Neural progenitor cell (in vitro differentiated cells): ENCODE measurements at regions not wholly inside any gene's neighbourhood (a gene's known extent, or its start where the extent isn't known, plus 50 kb on each side); places are given as distances from the start of the nearest gene placed in this dataset.

Experiments
- DNase-seq: peaks from one replicate; pipeline ENCODE4 v3.0.0-alpha.2; 2016; ENCODE audit warnings: low spot score
- H2AFZ ChIP-seq: fragments of 200-600 bp; sonication (generic); replicated peaks from 2 replicates; pipeline ENCODE4 v1.6.1; 2016; ENCODE audit warnings: antibody characterized with exemption
- H3F3A ChIP-seq: fragments of 200-600 bp; sonication (generic); 2 replicates; pipeline ENCODE4 v1.6.1; 2016; ENCODE audit warnings: antibody characterized with exemption, low read depth
- H3K27ac ChIP-seq: fragments of 200-600 bp; sonication (generic); 2 replicates; pipeline ENCODE4 v1.5.1; 2016; ENCODE audit warnings: mild to moderate bottlenecking
- H3K27me3 ChIP-seq: fragments of 200-600 bp; sonication (generic); 2 replicates; pipeline ENCODE4 v1.6.1; 2016; ENCODE audit warnings: mild to moderate bottlenecking, moderate library complexity
- H3K36me3 ChIP-seq: fragments of 200-600 bp; sonication (generic); 2 replicates; pipeline ENCODE4 v1.5.1; 2016
- H3K4me1 ChIP-seq: fragments of 200-600 bp; sonication (generic); 2 replicates; pipeline ENCODE4 v1.6.1; 2016; ENCODE audit warnings: mixed run types
- H3K4me2 ChIP-seq: fragments of 200-600 bp; sonication (generic); 2 replicates; pipeline ENCODE4 v1.6.1; 2016
- H3K4me3 ChIP-seq: fragments of 200-600 bp; sonication (generic); 2 replicates; pipeline ENCODE4 v1.5.1; 2016
- H3K79me2 ChIP-seq: fragments of 200-600 bp; sonication (generic); 2 replicates; pipeline ENCODE4 v1.6.1; 2016; ENCODE audit warnings: low read depth
- H3K9ac ChIP-seq: fragments of 200-600 bp; sonication (generic); 2 replicates; pipeline ENCODE4 v1.6.1; 2016
- H3K9me3 ChIP-seq: fragments of 200-600 bp; sonication (generic); 2 replicates; pipeline ENCODE4 v1.5.1; 2016; ENCODE audit warnings: low read depth
- H4K20me1 ChIP-seq: fragments of 200-600 bp; sonication (generic); 2 replicates; pipeline ENCODE4 v1.6.1; 2016; ENCODE audit warnings: low read depth
- H3K27ac Mint-ChIP-seq: 3 replicates; pipeline ENCODE4 v1.8.0; 2021; ENCODE audit warnings: mixed read lengths
- H3K27me3 Mint-ChIP-seq: 2 replicates; pipeline ENCODE4 v1.8.0; 2022; ENCODE audit warnings: low read depth, mild to moderate bottlenecking, inconsistent platforms, moderate library complexity, mixed read lengths; ENCODE audit not compliant: insufficient read depth
- H3K36me3 Mint-ChIP-seq: 3 replicates; pipeline ENCODE4 v1.8.0; 2021; ENCODE audit warnings: mixed read lengths
- H3K4me1 Mint-ChIP-seq: 3 replicates; pipeline ENCODE4 v1.8.0; 2021; ENCODE audit warnings: mixed read lengths
- H3K4me3 Mint-ChIP-seq: 3 replicates; pipeline ENCODE4 v1.8.0; 2021; ENCODE audit warnings: mild to moderate bottlenecking, moderate library complexity, mixed read lengths
- H3K9me3 Mint-ChIP-seq: 3 replicates; pipeline ENCODE4 v1.8.0; 2020; ENCODE audit warnings: mixed read lengths
- EZH2 ChIP-seq: fragments of 200-600 bp; sonication (generic); IDR thresholded peaks from 2 replicates; pipeline ENCODE4 v1.6.1; 2017; ENCODE audit warnings: antibody characterized with exemption, mild to moderate bottlenecking, moderate library complexity
- EZH2phosphoT487 ChIP-seq: fragments of 200-600 bp; sonication (generic); IDR thresholded peaks from 2 replicates; pipeline ENCODE4 v1.6.1; 2017; ENCODE audit warnings: antibody characterized with exemption
- TF ChIP-seq, protein P1 (sequence below): fragments of 200-600 bp; sonication (generic); IDR thresholded peaks from 2 replicates; pipeline ENCODE4 v1.5.1; 2017; ENCODE audit warnings: antibody characterized with exemption, mild to moderate bottlenecking

DNA sequence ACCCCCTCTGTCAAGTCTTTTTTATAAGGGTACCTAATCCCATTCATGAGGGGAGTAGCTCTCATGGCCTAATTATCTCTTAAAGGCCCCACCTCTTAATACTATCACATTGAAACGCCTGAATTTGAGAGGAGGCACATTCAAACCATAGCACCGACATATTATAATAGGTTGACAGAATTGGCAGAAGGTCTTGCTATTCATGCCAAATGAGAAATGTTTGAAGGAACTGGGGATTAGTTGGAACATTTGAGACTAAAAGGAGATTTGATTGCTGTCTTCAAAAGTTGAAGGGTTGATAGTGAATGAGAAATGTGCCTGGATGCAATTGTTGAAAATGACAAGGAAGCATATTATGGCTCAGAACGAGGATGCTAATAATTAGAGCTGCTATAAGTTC lies 331.1 kb downstream of the ATP23 start:
- TF ChIP-seq, protein P1, sequence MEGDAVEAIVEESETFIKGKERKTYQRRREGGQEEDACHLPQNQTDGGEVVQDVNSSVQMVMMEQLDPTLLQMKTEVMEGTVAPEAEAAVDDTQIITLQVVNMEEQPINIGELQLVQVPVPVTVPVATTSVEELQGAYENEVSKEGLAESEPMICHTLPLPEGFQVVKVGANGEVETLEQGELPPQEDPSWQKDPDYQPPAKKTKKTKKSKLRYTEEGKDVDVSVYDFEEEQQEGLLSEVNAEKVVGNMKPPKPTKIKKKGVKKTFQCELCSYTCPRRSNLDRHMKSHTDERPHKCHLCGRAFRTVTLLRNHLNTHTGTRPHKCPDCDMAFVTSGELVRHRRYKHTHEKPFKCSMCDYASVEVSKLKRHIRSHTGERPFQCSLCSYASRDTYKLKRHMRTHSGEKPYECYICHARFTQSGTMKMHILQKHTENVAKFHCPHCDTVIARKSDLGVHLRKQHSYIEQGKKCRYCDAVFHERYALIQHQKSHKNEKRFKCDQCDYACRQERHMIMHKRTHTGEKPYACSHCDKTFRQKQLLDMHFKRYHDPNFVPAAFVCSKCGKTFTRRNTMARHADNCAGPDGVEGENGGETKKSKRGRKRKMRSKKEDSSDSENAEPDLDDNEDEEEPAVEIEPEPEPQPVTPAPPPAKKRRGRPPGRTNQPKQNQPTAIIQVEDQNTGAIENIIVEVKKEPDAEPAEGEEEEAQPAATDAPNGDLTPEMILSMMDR = no peak
- TF ChIP-seq EZH2 = no peak
- no peak for TF ChIP-seq EZH2phosphoT487
- Histone ChIP-seq H3F3A (no peaks in the 10 kb centered on the region), H4K20me1 (no peaks in the 10 kb centered on the region), H2AFZ (no peak overlapping the region), H3K79me2 (no peaks in the 10 kb centered on the region), H3K36me3 (no peaks in the 10 kb centered on the region), H3K4me2 (no peak overlapping the region), H3K27ac (no peak overlapping the region), H3K9ac (no peak overlapping the region), H3K9me3 (peaks cover 8% of the 10 kb centered on the region), H3K4me1 (no peaks in the 10 kb centered on the region), H3K27me3 (no peaks in the 10 kb centered on the region), H3K4me3 (no peak overlapping the region)
- no peak for DNase-seq
- H3K9me3 Mint-ChIP-seq = peaks cover 12% of the 10 kb centered on the region
- no peak overlapping the region for H3K27ac Mint-ChIP-seq
- no peaks in the 10 kb centered on the region for H3K27me3 Mint-ChIP-seq
- no peaks in the 10 kb centered on the region for H3K4me1 Mint-ChIP-seq
- H3K4me3 Mint-ChIP-seq = no peak overlapping the region
- peaks cover 4% of the 10 kb centered on the region for H3K36me3 Mint-ChIP-seq

DNA sequence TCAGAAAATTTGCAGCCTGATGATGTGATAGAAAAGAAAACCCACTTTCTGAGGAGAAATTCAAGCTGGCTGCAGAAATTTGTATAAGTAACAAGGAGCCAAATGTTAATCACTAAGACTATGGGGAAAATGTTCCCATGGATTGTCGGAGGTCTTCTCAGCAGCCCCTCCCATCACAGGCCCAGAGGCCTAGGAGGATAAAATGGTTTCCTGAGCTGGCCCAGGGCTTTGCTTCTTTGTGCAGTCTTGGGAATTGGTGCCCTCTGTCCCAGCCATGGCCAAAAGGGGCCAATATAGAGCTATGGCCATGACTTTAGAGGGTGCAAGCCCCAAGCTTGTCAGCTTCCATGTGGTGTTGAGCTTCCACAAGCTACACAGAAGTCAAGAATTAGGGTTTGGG lies 335.9 kb downstream of the ATP23 start:
- Mint-ChIP-seq H3K36me3 (peaks cover 4% of the 10 kb centered on the region), H3K27me3 (no peaks in the 10 kb centered on the region), H3K27ac (no peak overlapping the region), H3K4me3 (no peak overlapping the region), H3K9me3 (peaks cover 38% of the 10 kb centered on the region), H3K4me1 (no peaks in the 10 kb centered on the region)
- Histone ChIP-seq H3K4me3 (no peak overlapping the region), H3K27me3 (no peaks in the 10 kb centered on the region), H4K20me1 (no peaks in the 10 kb centered on the region), H3F3A (no peaks in the 10 kb centered on the region), H3K79me2 (no peaks in the 10 kb centered on the region), H3K36me3 (no peaks in the 10 kb centered on the region), H3K4me1 (no peaks in the 10 kb centered on the region), H3K27ac (no peak overlapping the region), H2AFZ (no peak overlapping the region), H3K9me3 (peaks cover 8% of the 10 kb centered on the region), H3K9ac (no peak overlapping the region), H3K4me2 (no peak overlapping the region)
- no peak for TF ChIP-seq EZH2phosphoT487
- no peak for DNase-seq

DNA sequence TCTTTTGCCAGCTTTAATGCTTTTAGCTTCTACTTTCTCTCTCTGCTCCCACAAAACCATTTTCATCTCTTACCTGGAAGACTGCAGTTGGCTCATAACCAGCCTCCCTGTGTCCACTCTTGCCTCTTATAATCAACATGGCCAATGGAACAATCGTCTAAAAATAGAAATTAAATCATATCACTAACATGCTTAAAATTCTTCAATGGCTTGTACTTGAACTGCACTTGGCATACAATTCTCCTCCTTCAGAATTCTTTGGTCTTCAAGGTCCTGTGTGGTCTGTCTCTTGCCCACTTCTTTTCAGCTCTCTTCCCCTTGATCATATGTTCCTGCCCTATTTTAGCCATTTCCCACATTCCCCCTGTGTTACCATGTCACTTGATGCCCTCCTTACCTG lies 342.2 kb downstream of the ATP23 start:
- H3K36me3 ChIP-seq = no peaks in the 10 kb centered on the region
- H3K79me2 ChIP-seq = no peaks in the 10 kb centered on the region

DNA sequence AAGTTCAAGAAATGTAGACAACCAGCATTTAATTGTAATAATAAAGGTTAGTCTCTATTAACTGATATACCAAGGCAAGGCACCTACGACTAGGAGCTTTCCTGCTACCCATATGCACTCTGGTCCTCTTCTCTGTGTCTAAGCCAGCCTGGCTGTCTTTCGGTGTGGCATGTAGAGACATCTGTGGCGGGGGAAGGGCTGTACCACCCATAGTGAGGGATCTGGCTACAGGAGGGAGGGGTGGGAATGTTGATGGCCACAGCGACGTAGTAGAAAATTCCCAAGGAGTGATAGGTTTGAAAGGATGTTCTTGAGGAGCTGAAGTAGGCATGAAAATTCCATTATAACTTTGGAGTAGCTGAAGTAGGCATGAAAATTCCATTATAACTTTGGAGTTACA lies 344.2 kb downstream of the ATP23 start:
- no peak overlapping the region for H3K4me3 Mint-ChIP-seq

More for the DNA sequence above, 342.2 kb downstream of the ATP23 start:
- H3K9ac ChIP-seq = no peak overlapping the region
- Mint-ChIP-seq H3K4me3 (no peak overlapping the region), H3K4me1 (peaks cover 19% of the 10 kb centered on the region), H3K27me3 (no peaks in the 10 kb centered on the region), H3K27ac (no peak overlapping the region), H3K9me3 (peaks cover 26% of the 10 kb centered on the region), H3K36me3 (no peaks in the 10 kb centered on the region)
- H3K4me2 ChIP-seq = no peak overlapping the region
- H3K4me3 ChIP-seq = no peak overlapping the region
- no peak overlapping the region for H2AFZ ChIP-seq
- H3K27me3 ChIP-seq = no peaks in the 10 kb centered on the region
- peaks cover 19% of the 10 kb centered on the region for H3K4me1 ChIP-seq
- H4K20me1 ChIP-seq = no peaks in the 10 kb centered on the region
- no peaks in the 10 kb centered on the region for H3K9me3 ChIP-seq
- H3F3A ChIP-seq = no peaks in the 10 kb centered on the region
- DNase-seq = no peak
- no peak overlapping the region for H3K27ac ChIP-seq
- TF ChIP-seq EZH2 (no peak), EZH2phosphoT487 (no peak)
- TF ChIP-seq, protein P1 = no peak

More for the DNA sequence above, 344.2 kb downstream of the ATP23 start:
- Histone ChIP-seq H4K20me1 (no peaks in the 10 kb centered on the region), H3K9me3 (no peaks in the 10 kb centered on the region), H3K36me3 (no peaks in the 10 kb centered on the region), H2AFZ (no peak overlapping the region), H3F3A (no peaks in the 10 kb centered on the region), H3K4me3 (no peak overlapping the region), H3K79me2 (no peaks in the 10 kb centered on the region), H3K27me3 (no peaks in the 10 kb centered on the region), H3K9ac (no peak overlapping the region), H3K4me2 (peak overlapping the region; percentile 46), H3K27ac (no peak overlapping the region), H3K4me1 (peaks cover 19% of the 10 kb centered on the region)
- Mint-ChIP-seq H3K27ac (peak overlapping the region; percentile 61), H3K27me3 (no peaks in the 10 kb centered on the region), H3K36me3 (no peaks in the 10 kb centered on the region), H3K4me1 (peaks cover 19% of the 10 kb centered on the region), H3K9me3 (peaks cover 20% of the 10 kb centered on the region)
- no peak for TF ChIP-seq EZH2phosphoT487
- TF ChIP-seq, protein P1 = no peak
- TF ChIP-seq EZH2 = no peak
- DNase-seq = peak; percentile 66
